ENCODE measurements at regions not wholly inside any gene's neighbourhood (a gene's known extent, or its start where the extent isn't known, plus 50 kb on each side); places are given as distances from the start of the nearest gene placed in this dataset.

DNA sequence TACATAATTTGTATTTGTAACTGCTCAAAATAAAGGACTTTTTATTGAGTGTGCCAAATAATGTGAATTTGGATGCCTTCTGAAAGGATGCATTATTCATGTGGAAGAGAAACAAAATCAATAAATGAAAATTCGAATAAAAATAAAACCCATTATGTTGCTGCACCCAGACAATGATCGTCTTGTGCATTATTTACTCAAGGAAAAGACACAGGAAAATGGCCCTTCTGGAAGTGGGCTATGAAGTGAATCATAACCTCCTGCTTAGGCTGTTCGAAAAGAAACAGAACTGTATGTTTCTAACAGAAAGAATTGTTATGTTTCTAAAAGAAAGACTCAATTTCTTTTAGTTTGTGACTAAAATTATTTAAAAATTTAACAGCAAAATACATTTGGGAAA is 168.9 kb upstream of the NFIB start:
- H3K27me3 ChIP-seq (ENCODE audit: control insufficient read depth in 2 of 2, insufficient read depth in 2 of 2, low read length in 2 of 2) = no peaks in the 10 kb centered on the region
- no peak overlapping the region for H3K4me3 ChIP-seq
- no TSS peak for BruUV-seq (replicated peaks)
- H2AFZ ChIP-seq (ENCODE audit: low read depth, low read length) = no peak overlapping the region
- peaks cover 0 to 7% of the 10 kb centered on the region in 2 experiments; a peak in 3 of 5 replicates for H3K4me1 ChIP-seq (replicated peaks in 1 of 2; ENCODE audit: control insufficient read depth in 2 of 2, insufficient read depth in 2 of 2, low read length in 2 of 2)
- no peak overlapping the region for H3K27ac ChIP-seq (ENCODE audit: extremely low read depth, low read depth, low read length)
- POLR2A ChIA-PET = no interaction called here
- in situ Hi-C loops (cut with MboI) (no loop called here), intact Hi-C loops (cut with micrococcal nuclease) (no loop called here)
- H3K36me3 ChIP-seq (ENCODE audit: control insufficient read depth, insufficient read depth, low read length) = no peaks in the 10 kb centered on the region
- 75% methylated on average over 1 of the region's 3 CpGs for WGBS (ENCODE audit: insufficient coverage, low coverage, missing lambda C conversion rate)
- CTCF ChIA-PET (ENCODE audit: low intra/inter-chr PET ratio) = no interaction called here
- TF ChIP-seq JUND (IDR thresholded peaks at IDR 0.05; ENCODE audit: borderline replicate concordance, low read depth, low read length) (no peak), JUND (tag; IDR thresholded peaks at IDR 0.05; ENCODE audit: borderline replicate concordance, low read depth, low read length) (no peak), SMAD2 (IDR thresholded peaks at IDR 0.05; ENCODE audit: low read depth, low read length) (no peak), NR4A1 (CRISPR knock-in tag; IDR thresholded peaks at IDR 0.05) (no peak), NR4A1 (tag; IDR thresholded peaks at IDR 0.05) (no peak), ZC3H4 (CRISPR knock-in tag; IDR thresholded peaks at IDR 0.05; ENCODE audit: borderline replicate concordance) (no peak), NCOA1 (IDR thresholded peaks at IDR 0.05; ENCODE audit: low read depth) (no peak)
- TF ChIP-seq, protein P1, sequence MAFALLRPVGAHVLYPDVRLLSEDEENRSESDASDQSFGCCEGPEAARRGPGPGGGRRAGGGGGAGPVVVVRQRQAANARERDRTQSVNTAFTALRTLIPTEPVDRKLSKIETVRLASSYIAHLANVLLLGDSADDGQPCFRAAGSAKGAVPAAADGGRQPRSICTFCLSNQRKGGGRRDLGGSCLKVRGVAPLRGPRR (CRISPR knock-in tag; IDR thresholded peaks at IDR 0.05) = no peak
- TF ChIP-seq, protein P2, sequence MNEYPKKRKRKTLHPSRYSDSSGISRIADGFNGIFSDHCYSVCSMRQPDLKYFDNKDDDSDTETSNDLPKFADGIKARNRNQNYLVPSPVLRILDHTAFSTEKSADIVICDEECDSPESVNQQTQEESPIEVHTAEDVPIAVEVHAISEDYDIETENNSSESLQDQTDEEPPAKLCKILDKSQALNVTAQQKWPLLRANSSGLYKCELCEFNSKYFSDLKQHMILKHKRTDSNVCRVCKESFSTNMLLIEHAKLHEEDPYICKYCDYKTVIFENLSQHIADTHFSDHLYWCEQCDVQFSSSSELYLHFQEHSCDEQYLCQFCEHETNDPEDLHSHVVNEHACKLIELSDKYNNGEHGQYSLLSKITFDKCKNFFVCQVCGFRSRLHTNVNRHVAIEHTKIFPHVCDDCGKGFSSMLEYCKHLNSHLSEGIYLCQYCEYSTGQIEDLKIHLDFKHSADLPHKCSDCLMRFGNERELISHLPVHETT (CRISPR knock-in tag; conservative IDR thresholded peaks at IDR 0.05 in 1 of 2, IDR thresholded peaks at IDR 0.05 in 1 of 2) = no peak
- no peaks in the 10 kb centered on the region for H4K20me1 ChIP-seq (replicated peaks; ENCODE audit: control insufficient read depth, insufficient read depth, low read length)
- H3K9ac ChIP-seq (ENCODE audit: insufficient read depth in 1 of 2, low read depth in 2 of 2, low read length in 2 of 2) = no peak overlapping the region
- no peaks in the 10 kb centered on the region for H3K9me3 ChIP-seq (replicated peaks; ENCODE audit: control insufficient read depth, insufficient read depth, low read depth, low read length)
- DNase-seq (ENCODE audit: extremely low read depth in 1 of 4, low spot score in 3 of 4) (no peak), ATAC-seq (no peak), FAIRE-seq (no peak)
- H3K79me2 ChIP-seq (ENCODE audit: control insufficient read depth, insufficient read depth, low read length) = no peaks in the 10 kb centered on the region
- H3K9me1 ChIP-seq (ENCODE audit: control insufficient read depth, insufficient read depth, low read length) = no peaks in the 10 kb centered on the region
- no peak overlapping the region for H3K4me2 ChIP-seq (ENCODE audit: insufficient read depth, low read length)

All from K562 (cell line).